GM12878 (cell line): ENCODE measurements at regions not wholly inside any gene's neighbourhood (a gene's known extent, or its start where the extent isn't known, plus 50 kb on each side); places are given as distances from the start of the nearest gene placed in this dataset.

Source experiments
- ATAC-seq: fragments of 200-7000 bp; cut with Tn5 transposase; 3 replicates; pipeline ENCODE4 v1.9.1; 2020; ENCODE audit warnings: mild to moderate bottlenecking, moderate library complexity
- BruUV-seq: library from RNA; stranded (reverse); fragments of 400-500 nt; replicated peaks from 2 replicates; lab custom pipeline; 2021; lab: Mats Ljungman, UMichigan
- CTCF ChIA-PET: fragments of 300-600 bp; sonication (Branson Sonifier 250); formaldehyde crosslinking; extraction: SDS; loops from one replicate; lab custom pipeline; 2021; ENCODE audit warnings: inconsistent platforms; lab: Yijun Ruan, JAX
- POLR2A ChIA-PET: fragments of 350-600 bp; formaldehyde crosslinking; extraction: SDS; loops from one replicate; lab custom pipeline; 2021; ENCODE audit warnings: inconsistent platforms; lab: Charles Lee
- RAD21 ChIA-PET: fragments of 300-600 bp; sonication (Branson Sonifier 250); formaldehyde crosslinking; loops from one replicate; lab custom pipeline; 2023; ENCODE audit warnings: antibody characterized with exemption; ENCODE audit not compliant: unreplicated experiment; lab: Charles Lee
- SMC1A ChIA-PET: fragments of 300-600 bp; sonication (Branson Sonifier 250); formaldehyde crosslinking; loops from one replicate; lab custom pipeline; 2023; ENCODE audit not compliant: unreplicated experiment, uncharacterized antibody; lab: Charles Lee
- DNase-seq: peaks from one replicate; pipeline ENCODE4 v3.0.0-alpha.2; 2011; ENCODE audit warnings: low read depth, low spot score
- FAIRE-seq: peaks from 3 replicates; lab custom pipeline; 2011; peaks lifted over from hg19 to GRCh38; lab: Jason Lieb, UNC
- H2AFZ ChIP-seq: 2 replicates; pipeline ENCODE4 v1.6.0; 2011; ENCODE audit warnings: low read depth, low read length, control low read depth; ENCODE audit not compliant: control insufficient read depth
- H3K27ac ChIP-seq: 2 replicates; pipeline ENCODE4 v1.5.1; 2011; ENCODE audit warnings: control low read depth; ENCODE audit not compliant: control insufficient read depth, insufficient read depth
- H3K27me3 ChIP-seq, 2 experiments: replicated peaks in 1 of 2; 2 replicates each; pipeline versions ENCODE4 v1.6.0 to v1.6.1; 2011; ENCODE audit warnings: low read length in 1 of 2; ENCODE audit not compliant: control insufficient read depth in 2 of 2, insufficient read depth in 2 of 2
- H3K36me3 ChIP-seq, 2 experiments: 2 replicates each; pipeline ENCODE4 v1.5.1; 2011; ENCODE audit warnings: low read length in 1 of 2; ENCODE audit not compliant: control insufficient read depth in 2 of 2, insufficient read depth in 2 of 2
- H3K4me1 ChIP-seq: 2 replicates; pipeline ENCODE4 v1.6.1; 2011; ENCODE audit warnings: mild to moderate bottlenecking, low read length, moderate library complexity, mixed read lengths; ENCODE audit not compliant: control insufficient read depth, insufficient read depth
- H3K4me2 ChIP-seq: 2 replicates; pipeline ENCODE4 v1.6.0; 2011; ENCODE audit warnings: control low read depth; ENCODE audit not compliant: control insufficient read depth, insufficient read depth
- H3K4me3 ChIP-seq: fragments of 200-600 bp; sonication (generic); 2 replicates; pipeline ENCODE4 v1.5.1; 2016
- H3K79me2 ChIP-seq: 2 replicates; pipeline ENCODE4 v1.6.0; 2011; ENCODE audit warnings: low read length; ENCODE audit not compliant: control insufficient read depth, insufficient read depth
- H3K9ac ChIP-seq: 2 replicates; pipeline ENCODE4 v1.8.0; 2011; ENCODE audit warnings: low read length, control low read depth, mixed read lengths; ENCODE audit not compliant: control insufficient read depth, insufficient read depth
- H3K9me3 ChIP-seq: replicated peaks from 3 replicates; pipeline ENCODE4 v1.5.1; 2011; ENCODE audit warnings: mild to moderate bottlenecking, low read length; ENCODE audit not compliant: control insufficient read depth, insufficient read depth
- H4K20me1 ChIP-seq: 2 replicates; pipeline ENCODE4 v1.6.0; 2011; ENCODE audit not compliant: control insufficient read depth, insufficient read depth
- BCLAF1 ChIP-seq: fragments of 450-650 bp; IDR thresholded peaks from 2 replicates; pipeline ENCODE4 v1.6.1; 2017; ENCODE audit warnings: antibody characterized with exemption, mild to moderate bottlenecking, moderate library complexity
- CHD1 ChIP-seq: IDR thresholded peaks from 2 replicates; pipeline ENCODE4 v1.6.1; 2012; ENCODE audit warnings: low read depth, low read length, improper control_type of control experiment
- FOXM1 ChIP-seq: IDR thresholded peaks from 2 replicates; pipeline ENCODE4 v1.6.1; 2012; ENCODE audit warnings: low read depth, mild to moderate bottlenecking, inconsistent platforms, low read length, moderate library complexity
- GABPA ChIP-seq: IDR thresholded peaks from 2 replicates; pipeline ENCODE4 v1.6.1; 2014; ENCODE audit warnings: antibody characterized with exemption, low read depth, mild to moderate bottlenecking, inconsistent platforms
- JUND ChIP-seq: IDR thresholded peaks from 2 replicates; pipeline ENCODE4 v1.6.1; 2012; ENCODE audit warnings: low read depth, mild to moderate bottlenecking, low read length, improper control_type of control experiment, moderate library complexity
- MXI1 ChIP-seq: fragments of 150-350 bp; IDR thresholded peaks from 2 replicates; pipeline ENCODE4 v1.6.1; 2011; ENCODE audit warnings: low read depth, mild to moderate bottlenecking, inconsistent platforms, low read length, improper control_type of control experiment
- MYC ChIP-seq: IDR thresholded peaks from 2 replicates; pipeline ENCODE4 v1.6.1; 2011; ENCODE audit warnings: mild to moderate bottlenecking, low read length, moderate library complexity, inconsistent platforms; ENCODE audit not compliant: insufficient read depth, insufficient replicate concordance, insufficient read length, severe bottlenecking
- NR2F1 ChIP-seq: fragments of 450-650 bp; conservative IDR thresholded peaks from 2 replicates; pipeline ENCODE4 v1.6.1; 2017; ENCODE audit warnings: mild to moderate bottlenecking
- PML ChIP-seq: IDR thresholded peaks from 2 replicates; pipeline ENCODE4 v1.6.1; 2012; ENCODE audit warnings: low read length, inconsistent platforms
- POLR2AphosphoS2 ChIP-seq: IDR thresholded peaks from 2 replicates; pipeline ENCODE4 v1.6.1; 2011; ENCODE audit warnings: low read depth, mild to moderate bottlenecking, low read length, improper control_type of control experiment, moderate library complexity
- SKIL ChIP-seq: fragments of 450-650 bp; IDR thresholded peaks from 2 replicates; pipeline ENCODE4 v1.6.1; 2017; ENCODE audit warnings: mild to moderate bottlenecking, low read depth, inconsistent platforms; ENCODE audit not compliant: poor library complexity, severe bottlenecking
- SMAD1 ChIP-seq: fragments of 450-650 bp; IDR thresholded peaks from 2 replicates; pipeline ENCODE4 v1.6.1; 2018; ENCODE audit warnings: mild to moderate bottlenecking, low read depth; ENCODE audit not compliant: partially characterized antibody
- SPI1 ChIP-seq: IDR thresholded peaks from 2 replicates; pipeline ENCODE4 v1.6.1; 2011; ENCODE audit warnings: low read depth, mild to moderate bottlenecking, low read length, moderate library complexity, borderline replicate concordance; ENCODE audit not compliant: insufficient read depth
- STAT1 ChIP-seq: fragments of 450-650 bp; conservative IDR thresholded peaks from 2 replicates; pipeline ENCODE4 v1.6.1; 2014; ENCODE audit warnings: antibody characterized with exemption, mild to moderate bottlenecking
- YBX1 ChIP-seq: fragments of 450-650 bp; IDR thresholded peaks from 2 replicates; pipeline ENCODE4 v1.6.1; 2016; ENCODE audit warnings: antibody characterized with exemption
- WGBS: methylation state at CpG from one replicate; pipeline ENCODE4 v1.1.6; 2016; ENCODE audit warnings: low lambda C conversion rate; ENCODE audit not compliant: insufficient replicate concordance, insufficient coverage; ENCODE audit errors: missing lambda C conversion rate; 5-methylcytosine and 5-hydroxymethylcytosine counted together
- in situ Hi-C: fragments of 300-500 bp; cut with MboI; formaldehyde crosslinking; loops from 9 replicates; pipeline ENCODE4 v1.14.3; 2018; ENCODE audit warnings: mixed read lengths
- intact Hi-C: fragments of 100-400 bp; cut with micrococcal nuclease; formaldehyde crosslinking; loops from one replicate; pipeline ENCODE4 v1.14.2; 2022; ENCODE audit not compliant: unreplicated experiment
- TF ChIP-seq, protein P1 (sequence below): fragments of 450-650 bp; formaldehyde crosslinking; IDR thresholded peaks from 2 replicates; pipeline ENCODE4 v1.5.0; 2022; ENCODE audit warnings: mild to moderate bottlenecking, missing genetic modification characterization

DNA sequence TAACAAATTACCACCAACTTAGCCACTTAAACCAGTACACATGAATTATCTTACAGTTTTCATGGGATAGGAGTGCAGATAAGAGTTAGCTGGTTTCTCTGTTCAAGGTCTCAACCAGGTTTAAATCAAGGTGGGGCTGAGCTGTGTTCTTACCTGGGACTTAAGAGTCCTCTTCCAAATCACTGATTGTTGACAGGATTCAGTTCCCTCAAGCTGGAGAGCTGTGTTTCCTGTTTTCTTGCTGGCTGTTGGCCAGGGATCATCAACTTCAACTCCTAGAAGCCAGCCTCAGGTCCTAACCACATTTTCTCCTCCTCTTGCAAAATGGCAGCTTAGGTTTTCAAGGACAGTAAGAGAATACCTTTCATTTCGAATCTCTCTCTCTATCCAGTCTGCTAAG lies 123.8 kb upstream of the CHRM3 start (continued):
- no peak for TF ChIP-seq BCLAF1

- Histone ChIP-seq H2AFZ (no peak overlapping the region), H3K4me3 (no peak overlapping the region), H4K20me1 (no peaks in the 10 kb centered on the region), H3K4me2 (no peak overlapping the region), H3K9ac (no peak overlapping the region), H3K9me3 (no peaks in the 10 kb centered on the region), H3K27me3 (no peaks in the 10 kb centered on the region), H3K79me2 (no peaks in the 10 kb centered on the region), H3K27ac (no peak overlapping the region), H3K4me1 (no peaks in the 10 kb centered on the region), H3K36me3 (no peaks in the 10 kb centered on the region)
- ATAC-seq (no peak), FAIRE-seq (no peak), DNase-seq (no peak)
- no peak for TF ChIP-seq NR2F1
- no peak for TF ChIP-seq STAT1
- TF ChIP-seq, protein P1, sequence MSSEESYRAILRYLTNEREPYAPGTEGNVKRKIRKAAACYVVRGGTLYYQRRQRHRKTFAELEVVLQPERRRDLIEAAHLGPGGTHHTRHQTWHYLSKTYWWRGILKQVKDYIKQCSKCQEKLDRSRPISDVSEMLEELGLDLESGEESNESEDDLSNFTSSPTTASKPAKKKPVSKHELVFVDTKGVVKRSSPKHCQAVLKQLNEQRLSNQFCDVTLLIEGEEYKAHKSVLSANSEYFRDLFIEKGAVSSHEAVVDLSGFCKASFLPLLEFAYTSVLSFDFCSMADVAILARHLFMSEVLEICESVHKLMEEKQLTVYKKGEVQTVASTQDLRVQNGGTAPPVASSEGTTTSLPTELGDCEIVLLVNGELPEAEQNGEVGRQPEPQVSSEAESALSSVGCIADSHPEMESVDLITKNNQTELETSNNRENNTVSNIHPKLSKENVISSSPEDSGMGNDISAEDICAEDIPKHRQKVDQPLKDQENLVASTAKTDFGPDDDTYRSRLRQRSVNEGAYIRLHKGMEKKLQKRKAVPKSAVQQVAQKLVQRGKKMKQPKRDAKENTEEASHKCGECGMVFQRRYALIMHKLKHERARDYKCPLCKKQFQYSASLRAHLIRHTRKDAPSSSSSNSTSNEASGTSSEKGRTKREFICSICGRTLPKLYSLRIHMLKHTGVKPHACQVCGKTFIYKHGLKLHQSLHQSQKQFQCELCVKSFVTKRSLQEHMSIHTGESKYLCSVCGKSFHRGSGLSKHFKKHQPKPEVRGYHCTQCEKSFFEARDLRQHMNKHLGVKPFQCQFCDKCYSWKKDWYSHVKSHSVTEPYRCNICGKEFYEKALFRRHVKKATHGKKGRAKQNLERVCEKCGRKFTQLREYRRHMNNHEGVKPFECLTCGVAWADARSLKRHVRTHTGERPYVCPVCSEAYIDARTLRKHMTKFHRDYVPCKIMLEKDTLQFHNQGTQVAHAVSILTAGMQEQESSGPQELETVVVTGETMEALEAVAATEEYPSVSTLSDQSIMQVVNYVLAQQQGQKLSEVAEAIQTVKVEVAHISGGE (CRISPR knock-in tag), result no peak
- TF ChIP-seq FOXM1, result no peak
- no peak for TF ChIP-seq CHD1
- no peak for TF ChIP-seq MYC
- no peak for TF ChIP-seq SPI1
- no peak for TF ChIP-seq SMAD1
- no peak for TF ChIP-seq POLR2AphosphoS2
- no peak for TF ChIP-seq JUND
- TF ChIP-seq PML, result no peak
- TF ChIP-seq GABPA, result no peak
- no peak for TF ChIP-seq YBX1
- TF ChIP-seq SKIL, result no peak
- TF ChIP-seq MXI1, result no peak
- RAD21 ChIA-PET, result no interaction called here
- CTCF ChIA-PET, result no interaction called here
- BruUV-seq, result no TSS peak
- SMC1A ChIA-PET, result no interaction called here
- in situ Hi-C loops, result no loop called here
- 14% methylated on average over 2 of the region's 2 CpGs for WGBS
- intact Hi-C loops, result no loop called here
- POLR2A ChIA-PET, result no interaction called here
Observed at GRCh38 chr1:239261521-239261920, 124.8 kb upstream of the CHRM3 start.
